GM23338 (cell line): ENCODE measurements at regions not wholly inside any gene's neighbourhood (a gene's known extent, or its start where the extent isn't known, plus 50 kb on each side); places are given as distances from the start of the nearest gene placed in this dataset.

Experiments
- ATAC-seq: fragments of 200-7000 bp; cut with Tn5 transposase; 3 replicates; pipeline ENCODE4 v1.9.1; 2020
- DNase-seq: peaks from one replicate; pipeline ENCODE4 v3.0.0-alpha.2; 2015; ENCODE audit warnings: low spot score
- H2AFZ ChIP-seq: fragments of 200-600 bp; sonication (generic); 2 replicates; pipeline ENCODE4 v1.8.0; 2016; ENCODE audit warnings: antibody characterized with exemption, mild to moderate bottlenecking, moderate library complexity
- H3F3A ChIP-seq: fragments of 200-600 bp; sonication (generic); replicated peaks from 2 replicates; pipeline ENCODE4 v1.8.0; 2017; ENCODE audit warnings: antibody characterized with exemption, mixed run types, low read depth
- H3K27ac ChIP-seq: fragments of 200-600 bp; sonication (generic); 2 replicates; pipeline ENCODE4 v1.6.1; 2016; ENCODE audit warnings: low read depth
- H3K27me3 ChIP-seq: fragments of 200-600 bp; sonication (generic); 2 replicates; pipeline ENCODE4 v1.8.0; 2016; ENCODE audit warnings: mild to moderate bottlenecking, mixed run types, moderate library complexity; ENCODE audit not compliant: insufficient read depth
- H3K36me3 ChIP-seq: fragments of 200-600 bp; sonication (generic); 2 replicates; pipeline ENCODE4 v1.8.0; 2016; ENCODE audit warnings: mild to moderate bottlenecking; ENCODE audit not compliant: insufficient read depth
- H3K4me1 ChIP-seq: fragments of 200-600 bp; sonication (generic); 2 replicates; pipeline ENCODE4 v1.8.0; 2016; ENCODE audit warnings: mild to moderate bottlenecking, moderate library complexity; ENCODE audit not compliant: insufficient read depth
- H3K4me2 ChIP-seq: fragments of 200-600 bp; sonication (generic); 2 replicates; pipeline ENCODE4 v1.7.1; 2017; ENCODE audit warnings: mixed run types
- H3K4me3 ChIP-seq: fragments of 200-600 bp; sonication (generic); 2 replicates; pipeline ENCODE4 v1.6.1; 2016; ENCODE audit warnings: mixed run types
- H3K79me2 ChIP-seq: fragments of 200-600 bp; sonication (generic); replicated peaks from 2 replicates; pipeline ENCODE4 v1.8.0; 2017; ENCODE audit warnings: mild to moderate bottlenecking; ENCODE audit not compliant: insufficient read depth
- H3K9me2 ChIP-seq: fragments of 200-600 bp; sonication (generic); 2 replicates; pipeline ENCODE4 v1.8.0; 2017; ENCODE audit not compliant: insufficient read depth
- H4K20me1 ChIP-seq: fragments of 200-600 bp; sonication (generic); replicated peaks from 2 replicates; pipeline ENCODE4 v1.8.0; 2017; ENCODE audit warnings: mild to moderate bottlenecking; ENCODE audit not compliant: insufficient read depth
- H3K27ac Mint-ChIP-seq: 2 replicates; pipeline ENCODE4 v1.8.0; 2020; ENCODE audit warnings: inconsistent platforms, mild to moderate bottlenecking, moderate library complexity, mixed read lengths
- H3K27me3 Mint-ChIP-seq: 3 replicates; pipeline ENCODE4 v1.8.0; 2022; ENCODE audit warnings: low read depth, mild to moderate bottlenecking, moderate library complexity, mixed read lengths, inconsistent platforms; ENCODE audit not compliant: insufficient read depth, poor library complexity
- H3K36me3 Mint-ChIP-seq: 3 replicates; pipeline ENCODE4 v1.8.0; 2021; ENCODE audit warnings: low read depth, mild to moderate bottlenecking, inconsistent platforms, moderate library complexity, mixed read lengths
- H3K4me1 Mint-ChIP-seq: 3 replicates; pipeline ENCODE4 v1.8.0; 2020; ENCODE audit warnings: mild to moderate bottlenecking, inconsistent platforms, mixed read lengths
- H3K4me3 Mint-ChIP-seq: 3 replicates; pipeline ENCODE4 v1.8.0; 2021; ENCODE audit warnings: moderate library complexity, mild to moderate bottlenecking, inconsistent platforms, mixed read lengths
- H3K9me3 Mint-ChIP-seq: 3 replicates; pipeline ENCODE4 v1.8.0; 2020; ENCODE audit warnings: moderate library complexity, mild to moderate bottlenecking, inconsistent platforms, mixed read lengths
- CREB1 ChIP-seq: fragments of 250-450 bp; sonication (Bioruptor Pico); IDR thresholded peaks from 2 replicates; pipeline ENCODE4 v1.5.0; 2020; ENCODE audit warnings: low read depth, mild to moderate bottlenecking, moderate library complexity
- CTCF ChIP-seq, 2 experiments: fragments of 200-600 bp in 1 of 2; sonication (generic) in 1 of 2; conservative IDR thresholded peaks; 2 replicates each; pipeline versions ENCODE4 v1.5.1 to v1.6.1; 2016 to 2017; ENCODE audit warnings: antibody characterized with exemption in 2 of 2, low read depth in 2 of 2, mild to moderate bottlenecking in 2 of 2, moderate library complexity in 1 of 2
- EZH2 ChIP-seq: fragments of 200-600 bp; sonication (generic); IDR thresholded peaks from one replicate; pipeline ENCODE4 v1.8.0; 2017; ENCODE audit warnings: antibody characterized with exemption, mild to moderate bottlenecking, low read depth; ENCODE audit not compliant: unreplicated experiment
- POLR2AphosphoS5 ChIP-seq: IDR thresholded peaks from 2 replicates; pipeline ENCODE4 v1.6.1; 2016; ENCODE audit warnings: antibody characterized with exemption, low read depth
- STAT1 ChIP-seq: IDR thresholded peaks from one replicate; pipeline ENCODE4 v1.6.1; 2016; ENCODE audit warnings: antibody characterized with exemption; ENCODE audit not compliant: unreplicated experiment
- ZNF331 ChIP-seq: fragments of 250-450 bp; sonication (Bioruptor Pico); IDR thresholded peaks from 2 replicates; pipeline ENCODE4 v1.5.0; 2020; ENCODE audit warnings: low read depth, mild to moderate bottlenecking, moderate library complexity
- TF ChIP-seq, protein P1 (sequence below): IDR thresholded peaks from 2 replicates; pipeline ENCODE4 v1.6.1; 2016; ENCODE audit warnings: antibody characterized with exemption
- TF ChIP-seq, protein P2 (sequence below): IDR thresholded peaks from one replicate; pipeline ENCODE4 v1.6.1; 2018; ENCODE audit warnings: antibody characterized with exemption; ENCODE audit not compliant: unreplicated experiment
- TF ChIP-seq, protein P3 (sequence below): fragments of 250-450 bp; sonication (Bioruptor Pico); IDR thresholded peaks from 2 replicates; pipeline ENCODE4 v1.5.0; 2020; ENCODE audit warnings: mild to moderate bottlenecking, moderate library complexity

DNA sequence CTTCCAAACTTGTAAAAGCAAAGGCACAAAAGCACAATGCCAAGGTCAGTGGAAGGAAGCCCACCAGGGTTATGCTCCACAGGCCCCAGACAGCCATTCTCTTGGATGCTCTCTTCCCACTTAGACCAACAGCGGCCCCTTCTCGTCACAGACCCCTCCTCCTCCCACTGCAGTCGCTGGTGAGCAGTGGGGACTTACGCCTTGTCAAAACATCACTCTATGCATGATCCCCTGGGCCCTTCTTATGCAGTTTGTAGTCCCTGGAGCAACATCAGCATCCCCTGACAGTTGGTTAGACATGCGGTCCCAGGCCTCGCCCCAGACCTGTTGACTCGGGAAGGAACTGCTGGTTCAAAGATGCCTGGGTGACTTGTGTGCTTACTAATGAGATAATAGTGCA is 376.0 kb upstream of the KLHL29 start:
- H3K27me3 ChIP-seq = no peaks in the 10 kb centered on the region
- no peaks in the 10 kb centered on the region for H3K4me1 ChIP-seq
- ATAC-seq (no peak), DNase-seq (no peak)
- H3F3A ChIP-seq = no peaks in the 10 kb centered on the region
- H3K27ac ChIP-seq = no peak overlapping the region
- H2AFZ ChIP-seq = no peak overlapping the region
- no peak overlapping the region for H3K4me3 ChIP-seq
- Mint-ChIP-seq H3K4me3 (no peak overlapping the region), H3K36me3 (no peaks in the 10 kb centered on the region), H3K9me3 (no peaks in the 10 kb centered on the region; the same call in 2 of the 3 replicates), H3K27ac (no peak overlapping the region), H3K27me3 (no peaks in the 10 kb centered on the region), H3K4me1 (no peaks in the 10 kb centered on the region)
- no peaks in the 10 kb centered on the region for H3K79me2 ChIP-seq
- no peaks in the 10 kb centered on the region for H3K36me3 ChIP-seq
- TF ChIP-seq, protein P1, sequence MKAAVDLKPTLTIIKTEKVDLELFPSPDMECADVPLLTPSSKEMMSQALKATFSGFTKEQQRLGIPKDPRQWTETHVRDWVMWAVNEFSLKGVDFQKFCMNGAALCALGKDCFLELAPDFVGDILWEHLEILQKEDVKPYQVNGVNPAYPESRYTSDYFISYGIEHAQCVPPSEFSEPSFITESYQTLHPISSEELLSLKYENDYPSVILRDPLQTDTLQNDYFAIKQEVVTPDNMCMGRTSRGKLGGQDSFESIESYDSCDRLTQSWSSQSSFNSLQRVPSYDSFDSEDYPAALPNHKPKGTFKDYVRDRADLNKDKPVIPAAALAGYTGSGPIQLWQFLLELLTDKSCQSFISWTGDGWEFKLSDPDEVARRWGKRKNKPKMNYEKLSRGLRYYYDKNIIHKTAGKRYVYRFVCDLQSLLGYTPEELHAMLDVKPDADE = no peak
- no peak for TF ChIP-seq EZH2
- TF ChIP-seq CREB1 = no peak
- TF ChIP-seq STAT1 = no peak
- TF ChIP-seq, protein P2, sequence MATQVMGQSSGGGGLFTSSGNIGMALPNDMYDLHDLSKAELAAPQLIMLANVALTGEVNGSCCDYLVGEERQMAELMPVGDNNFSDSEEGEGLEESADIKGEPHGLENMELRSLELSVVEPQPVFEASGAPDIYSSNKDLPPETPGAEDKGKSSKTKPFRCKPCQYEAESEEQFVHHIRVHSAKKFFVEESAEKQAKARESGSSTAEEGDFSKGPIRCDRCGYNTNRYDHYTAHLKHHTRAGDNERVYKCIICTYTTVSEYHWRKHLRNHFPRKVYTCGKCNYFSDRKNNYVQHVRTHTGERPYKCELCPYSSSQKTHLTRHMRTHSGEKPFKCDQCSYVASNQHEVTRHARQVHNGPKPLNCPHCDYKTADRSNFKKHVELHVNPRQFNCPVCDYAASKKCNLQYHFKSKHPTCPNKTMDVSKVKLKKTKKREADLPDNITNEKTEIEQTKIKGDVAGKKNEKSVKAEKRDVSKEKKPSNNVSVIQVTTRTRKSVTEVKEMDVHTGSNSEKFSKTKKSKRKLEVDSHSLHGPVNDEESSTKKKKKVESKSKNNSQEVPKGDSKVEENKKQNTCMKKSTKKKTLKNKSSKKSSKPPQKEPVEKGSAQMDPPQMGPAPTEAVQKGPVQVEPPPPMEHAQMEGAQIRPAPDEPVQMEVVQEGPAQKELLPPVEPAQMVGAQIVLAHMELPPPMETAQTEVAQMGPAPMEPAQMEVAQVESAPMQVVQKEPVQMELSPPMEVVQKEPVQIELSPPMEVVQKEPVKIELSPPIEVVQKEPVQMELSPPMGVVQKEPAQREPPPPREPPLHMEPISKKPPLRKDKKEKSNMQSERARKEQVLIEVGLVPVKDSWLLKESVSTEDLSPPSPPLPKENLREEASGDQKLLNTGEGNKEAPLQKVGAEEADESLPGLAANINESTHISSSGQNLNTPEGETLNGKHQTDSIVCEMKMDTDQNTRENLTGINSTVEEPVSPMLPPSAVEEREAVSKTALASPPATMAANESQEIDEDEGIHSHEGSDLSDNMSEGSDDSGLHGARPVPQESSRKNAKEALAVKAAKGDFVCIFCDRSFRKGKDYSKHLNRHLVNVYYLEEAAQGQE = no peak
- H3K9me2 ChIP-seq = peaks cover 8% of the 10 kb centered on the region
- no peaks in the 10 kb centered on the region for H4K20me1 ChIP-seq
- H3K4me2 ChIP-seq = no peak overlapping the region

DNA sequence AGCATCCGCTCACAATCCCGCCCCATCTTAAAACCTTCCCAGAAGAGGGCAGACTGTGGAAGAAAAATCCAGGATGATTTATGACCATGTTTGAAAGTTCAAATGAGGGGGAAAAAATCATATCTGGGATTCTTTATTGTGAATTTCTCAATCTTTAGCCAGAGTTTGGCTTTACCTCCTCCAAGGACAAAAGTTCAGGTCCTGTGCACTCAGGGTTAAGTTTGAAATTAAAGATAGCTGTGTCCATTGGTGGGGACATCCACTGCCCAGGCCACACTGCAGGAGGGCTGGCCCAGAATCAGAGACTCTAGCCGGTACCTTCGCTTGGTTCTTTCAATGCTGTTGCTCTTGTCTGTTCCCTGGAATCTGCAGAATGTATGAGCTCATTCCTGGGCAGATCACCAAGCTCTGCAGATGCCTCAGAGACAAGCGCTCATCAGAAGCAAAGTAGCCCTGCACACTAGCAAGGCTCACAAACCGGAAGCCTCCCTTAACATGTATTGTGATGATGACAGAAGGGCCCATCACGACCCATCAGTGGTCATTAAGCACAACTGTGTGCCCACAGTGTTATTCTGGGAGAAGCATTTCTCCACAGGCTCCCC is 375.3 kb upstream of the KLHL29 start:
- H3K27me3 ChIP-seq = no peaks in the 10 kb centered on the region
- H3K4me1 Mint-ChIP-seq = no peaks in the 10 kb centered on the region
- ATAC-seq = no peak
- TF ChIP-seq, protein P3, sequence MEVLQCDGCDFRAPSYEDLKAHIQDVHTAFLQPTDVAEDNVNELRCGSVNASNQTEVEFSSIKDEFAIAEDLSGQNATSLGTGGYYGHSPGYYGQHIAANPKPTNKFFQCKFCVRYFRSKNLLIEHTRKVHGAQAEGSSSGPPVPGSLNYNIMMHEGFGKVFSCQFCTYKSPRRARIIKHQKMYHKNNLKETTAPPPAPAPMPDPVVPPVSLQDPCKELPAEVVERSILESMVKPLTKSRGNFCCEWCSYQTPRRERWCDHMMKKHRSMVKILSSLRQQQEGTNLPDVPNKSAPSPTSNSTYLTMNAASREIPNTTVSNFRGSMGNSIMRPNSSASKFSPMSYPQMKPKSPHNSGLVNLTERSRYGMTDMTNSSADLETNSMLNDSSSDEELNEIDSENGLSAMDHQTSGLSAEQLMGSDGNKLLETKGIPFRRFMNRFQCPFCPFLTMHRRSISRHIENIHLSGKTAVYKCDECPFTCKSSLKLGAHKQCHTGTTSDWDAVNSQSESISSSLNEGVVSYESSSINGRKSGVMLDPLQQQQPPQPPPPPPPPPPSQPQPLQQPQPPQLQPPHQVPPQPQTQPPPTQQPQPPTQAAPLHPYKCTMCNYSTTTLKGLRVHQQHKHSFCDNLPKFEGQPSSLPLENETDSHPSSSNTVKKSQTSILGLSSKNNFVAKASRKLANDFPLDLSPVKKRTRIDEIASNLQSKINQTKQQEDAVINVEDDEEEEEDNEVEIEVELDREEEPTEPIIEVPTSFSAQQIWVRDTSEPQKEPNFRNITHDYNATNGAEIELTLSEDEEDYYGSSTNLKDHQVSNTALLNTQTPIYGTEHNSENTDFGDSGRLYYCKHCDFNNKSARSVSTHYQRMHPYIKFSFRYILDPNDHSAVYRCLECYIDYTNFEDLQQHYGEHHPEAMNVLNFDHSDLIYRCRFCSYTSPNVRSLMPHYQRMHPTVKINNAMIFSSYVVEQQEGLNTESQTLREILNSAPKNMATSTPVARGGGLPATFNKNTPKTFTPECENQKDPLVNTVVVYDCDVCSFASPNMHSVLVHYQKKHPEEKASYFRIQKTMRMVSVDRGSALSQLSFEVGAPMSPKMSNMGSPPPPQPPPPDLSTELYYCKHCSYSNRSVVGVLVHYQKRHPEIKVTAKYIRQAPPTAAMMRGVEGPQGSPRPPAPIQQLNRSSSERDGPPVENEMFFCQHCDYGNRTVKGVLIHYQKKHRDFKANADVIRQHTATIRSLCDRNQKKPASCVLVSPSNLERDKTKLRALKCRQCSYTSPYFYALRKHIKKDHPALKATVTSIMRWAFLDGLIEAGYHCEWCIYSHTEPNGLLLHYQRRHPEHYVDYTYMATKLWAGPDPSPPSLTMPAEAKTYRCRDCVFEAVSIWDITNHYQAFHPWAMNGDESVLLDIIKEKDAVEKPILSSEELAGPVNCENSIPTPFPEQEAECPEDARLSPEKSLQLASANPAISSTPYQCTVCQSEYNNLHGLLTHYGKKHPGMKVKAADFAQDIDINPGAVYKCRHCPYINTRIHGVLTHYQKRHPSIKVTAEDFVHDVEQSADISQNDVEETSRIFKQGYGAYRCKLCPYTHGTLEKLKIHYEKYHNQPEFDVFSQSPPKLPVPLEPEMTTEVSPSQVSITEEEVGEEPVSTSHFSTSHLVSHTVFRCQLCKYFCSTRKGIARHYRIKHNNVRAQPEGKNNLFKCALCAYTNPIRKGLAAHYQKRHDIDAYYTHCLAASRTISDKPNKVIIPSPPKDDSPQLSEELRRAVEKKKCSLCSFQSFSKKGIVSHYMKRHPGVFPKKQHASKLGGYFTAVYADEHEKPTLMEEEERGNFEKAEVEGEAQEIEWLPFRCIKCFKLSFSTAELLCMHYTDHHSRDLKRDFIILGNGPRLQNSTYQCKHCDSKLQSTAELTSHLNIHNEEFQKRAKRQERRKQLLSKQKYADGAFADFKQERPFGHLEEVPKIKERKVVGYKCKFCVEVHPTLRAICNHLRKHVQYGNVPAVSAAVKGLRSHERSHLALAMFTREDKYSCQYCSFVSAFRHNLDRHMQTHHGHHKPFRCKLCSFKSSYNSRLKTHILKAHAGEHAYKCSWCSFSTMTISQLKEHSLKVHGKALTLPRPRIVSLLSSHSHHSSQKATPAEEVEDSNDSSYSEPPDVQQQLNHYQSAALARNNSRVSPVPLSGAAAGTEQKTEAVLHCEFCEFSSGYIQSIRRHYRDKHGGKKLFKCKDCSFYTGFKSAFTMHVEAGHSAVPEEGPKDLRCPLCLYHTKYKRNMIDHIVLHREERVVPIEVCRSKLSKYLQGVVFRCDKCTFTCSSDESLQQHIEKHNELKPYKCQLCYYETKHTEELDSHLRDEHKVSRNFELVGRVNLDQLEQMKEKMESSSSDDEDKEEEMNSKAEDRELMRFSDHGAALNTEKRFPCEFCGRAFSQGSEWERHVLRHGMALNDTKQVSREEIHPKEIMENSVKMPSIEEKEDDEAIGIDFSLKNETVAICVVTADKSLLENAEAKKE (CRISPR knock-in tag) = no peak
- TF ChIP-seq POLR2AphosphoS5 = no peak
- TF ChIP-seq ZNF331 = no peak
- no peak for TF ChIP-seq CTCF (conservative IDR thresholded peaks at IDR 0.05; ENCODE audit: low read depth in 2 of 2)

More for the DNA sequence above, 375.3 kb upstream of the KLHL29 start:
- Mint-ChIP-seq H3K27me3 (no peaks in the 10 kb centered on the region), H3K9me3 (no peaks in the 10 kb centered on the region; the same call in 2 of the 3 replicates), H3K27ac (no peak overlapping the region), H3K36me3 (no peaks in the 10 kb centered on the region), H3K4me3 (no peak overlapping the region)
- no peaks in the 10 kb centered on the region for H3K4me1 ChIP-seq
- no peaks in the 10 kb centered on the region for H3K79me2 ChIP-seq
- no peaks in the 10 kb centered on the region for H4K20me1 ChIP-seq
- H3K9me2 ChIP-seq = peaks cover 6% of the 10 kb centered on the region
- no peak for DNase-seq
- no peak overlapping the region for H2AFZ ChIP-seq
- no peak overlapping the region for H3K4me3 ChIP-seq
- no peaks in the 10 kb centered on the region for H3K36me3 ChIP-seq
- no peak overlapping the region for H3K27ac ChIP-seq
- no peaks in the 10 kb centered on the region for H3F3A ChIP-seq
- H3K4me2 ChIP-seq = no peak overlapping the region
